ENCODE measurements at regions not wholly inside any gene's neighbourhood (a gene's known extent, or its start where the extent isn't known, plus 50 kb on each side); places are given as distances from the start of the nearest gene placed in this dataset.

DNA sequence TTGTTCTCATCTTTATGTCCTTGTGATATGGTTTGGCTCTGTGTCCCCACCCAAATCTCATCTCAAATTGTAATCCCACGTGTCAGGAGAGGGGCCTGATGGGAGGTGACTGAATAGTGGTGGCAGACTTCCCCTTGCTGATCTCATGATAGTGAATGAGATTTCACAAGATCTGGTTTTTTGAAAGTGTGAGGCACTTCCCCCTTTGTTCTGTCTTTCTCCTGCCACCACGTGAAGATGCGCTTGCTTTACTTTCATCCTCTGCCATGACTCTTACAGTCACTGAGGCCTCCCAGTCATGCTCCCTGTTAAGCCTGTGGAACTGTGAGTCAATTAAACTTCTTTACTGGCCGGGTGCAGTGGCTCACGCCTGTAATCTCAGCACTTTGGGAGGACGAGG, 161.0 kb downstream of the HERPUD2 start:
- Mint-ChIP-seq H3K27me3 (ENCODE audit: insufficient read depth) (peaks cover 37% of the 10 kb centered on the region), H3K27ac (no peak overlapping the region), H3K9me3 (no peaks in the 10 kb centered on the region), H3K36me3 (ENCODE audit: low read depth) (no peaks in the 10 kb centered on the region), H3K4me1 (ENCODE audit: low read depth) (no peaks in the 10 kb centered on the region), H3K4me3 (no peak overlapping the region)
- DNase-seq: no peak
- TF ChIP-seq, protein P1, sequence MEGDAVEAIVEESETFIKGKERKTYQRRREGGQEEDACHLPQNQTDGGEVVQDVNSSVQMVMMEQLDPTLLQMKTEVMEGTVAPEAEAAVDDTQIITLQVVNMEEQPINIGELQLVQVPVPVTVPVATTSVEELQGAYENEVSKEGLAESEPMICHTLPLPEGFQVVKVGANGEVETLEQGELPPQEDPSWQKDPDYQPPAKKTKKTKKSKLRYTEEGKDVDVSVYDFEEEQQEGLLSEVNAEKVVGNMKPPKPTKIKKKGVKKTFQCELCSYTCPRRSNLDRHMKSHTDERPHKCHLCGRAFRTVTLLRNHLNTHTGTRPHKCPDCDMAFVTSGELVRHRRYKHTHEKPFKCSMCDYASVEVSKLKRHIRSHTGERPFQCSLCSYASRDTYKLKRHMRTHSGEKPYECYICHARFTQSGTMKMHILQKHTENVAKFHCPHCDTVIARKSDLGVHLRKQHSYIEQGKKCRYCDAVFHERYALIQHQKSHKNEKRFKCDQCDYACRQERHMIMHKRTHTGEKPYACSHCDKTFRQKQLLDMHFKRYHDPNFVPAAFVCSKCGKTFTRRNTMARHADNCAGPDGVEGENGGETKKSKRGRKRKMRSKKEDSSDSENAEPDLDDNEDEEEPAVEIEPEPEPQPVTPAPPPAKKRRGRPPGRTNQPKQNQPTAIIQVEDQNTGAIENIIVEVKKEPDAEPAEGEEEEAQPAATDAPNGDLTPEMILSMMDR (IDR thresholded peaks at IDR 0.05): no peak

DNA sequence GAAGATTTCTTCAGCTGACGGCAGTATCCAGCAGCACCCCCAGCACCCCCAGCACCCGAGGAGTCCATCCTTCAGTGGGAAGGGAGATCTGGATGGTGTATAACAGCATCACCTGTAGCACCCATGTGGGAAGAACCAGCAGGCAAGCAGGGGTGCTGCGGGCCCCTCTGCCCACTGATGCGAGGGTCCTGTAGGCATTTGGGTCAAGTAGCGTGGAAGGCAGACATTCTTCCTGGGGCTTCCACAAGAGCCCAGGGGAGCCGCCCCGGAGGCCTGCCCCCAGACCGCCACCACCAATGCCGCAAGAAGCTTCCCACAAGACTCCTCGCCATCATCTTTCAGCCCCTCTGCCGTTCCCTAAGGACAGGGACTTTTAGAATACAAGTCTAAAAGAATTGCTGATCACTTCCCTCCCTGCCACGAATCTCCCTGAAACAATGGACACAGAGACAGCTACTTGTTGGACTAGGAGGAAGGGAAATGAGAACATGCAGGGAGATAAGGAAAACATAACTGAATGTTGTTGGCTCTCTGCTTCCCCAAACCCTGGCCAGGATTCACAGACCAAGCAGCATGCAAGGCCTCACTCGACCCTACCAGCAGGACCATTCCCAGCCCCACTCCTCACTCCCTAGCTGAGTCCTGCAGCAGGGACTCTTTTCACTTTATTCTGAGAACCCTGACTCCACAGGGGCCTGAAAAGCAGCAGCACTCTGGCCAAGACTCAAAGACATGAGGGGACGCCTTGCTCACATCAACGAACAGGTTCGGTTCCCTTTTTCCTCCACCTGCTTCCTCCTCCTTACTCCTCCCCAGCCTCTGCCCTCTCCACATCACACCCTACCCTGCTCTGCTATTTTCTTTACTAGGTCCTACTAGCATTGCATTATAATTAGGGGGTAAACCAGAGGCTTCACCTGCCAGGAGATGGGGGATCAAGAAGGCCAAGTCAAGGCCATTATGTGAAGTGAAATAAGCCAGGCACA, 164.5 kb downstream of the HERPUD2 start:
- peaks cover 32% of the 10 kb centered on the region for H3K27me3 Mint-ChIP-seq (ENCODE audit: insufficient read depth)
- H3K9me3 Mint-ChIP-seq: no peaks in the 10 kb centered on the region
- no peaks in the 10 kb centered on the region for H3K36me3 Mint-ChIP-seq (ENCODE audit: low read depth)
- TF ChIP-seq, protein P1 (IDR thresholded peaks at IDR 0.05): no peak
- no peak overlapping the region for H3K4me3 Mint-ChIP-seq
- no peaks in the 10 kb centered on the region for H3K4me1 Mint-ChIP-seq (ENCODE audit: low read depth)
- no peak for DNase-seq
- H3K27ac Mint-ChIP-seq: no peak overlapping the region

DNA sequence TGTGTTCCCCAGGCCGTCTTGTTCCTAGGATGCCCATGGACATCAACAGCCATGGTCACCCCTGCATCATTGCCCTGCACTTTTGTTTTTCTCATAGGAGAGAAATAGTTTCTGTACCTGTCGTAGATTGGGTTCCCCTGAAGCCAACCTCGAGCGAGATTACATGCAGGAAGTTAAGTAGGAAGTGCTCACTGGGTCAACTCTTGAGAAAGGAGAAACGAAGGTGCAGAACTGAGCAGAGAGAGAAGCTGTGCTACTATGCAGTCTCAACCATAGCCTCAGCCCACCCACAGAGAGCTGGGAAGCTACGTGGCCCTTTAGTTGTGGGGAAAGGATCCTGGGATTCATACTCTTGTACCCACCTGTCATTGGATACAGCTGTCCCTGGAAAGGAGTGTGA, 165.2 kb downstream of the HERPUD2 start:
- no peak for DNase-seq
- no peak overlapping the region for H3K4me3 Mint-ChIP-seq
- H3K36me3 Mint-ChIP-seq (ENCODE audit: low read depth): no peaks in the 10 kb centered on the region
- peaks cover 32% of the 10 kb centered on the region for H3K27me3 Mint-ChIP-seq (ENCODE audit: insufficient read depth)
- no peak overlapping the region for H3K27ac Mint-ChIP-seq
- H3K4me1 Mint-ChIP-seq (ENCODE audit: low read depth): no peaks in the 10 kb centered on the region
- H3K9me3 Mint-ChIP-seq: no peaks in the 10 kb centered on the region
- TF ChIP-seq, protein P1 (IDR thresholded peaks at IDR 0.05): no peak

DNA sequence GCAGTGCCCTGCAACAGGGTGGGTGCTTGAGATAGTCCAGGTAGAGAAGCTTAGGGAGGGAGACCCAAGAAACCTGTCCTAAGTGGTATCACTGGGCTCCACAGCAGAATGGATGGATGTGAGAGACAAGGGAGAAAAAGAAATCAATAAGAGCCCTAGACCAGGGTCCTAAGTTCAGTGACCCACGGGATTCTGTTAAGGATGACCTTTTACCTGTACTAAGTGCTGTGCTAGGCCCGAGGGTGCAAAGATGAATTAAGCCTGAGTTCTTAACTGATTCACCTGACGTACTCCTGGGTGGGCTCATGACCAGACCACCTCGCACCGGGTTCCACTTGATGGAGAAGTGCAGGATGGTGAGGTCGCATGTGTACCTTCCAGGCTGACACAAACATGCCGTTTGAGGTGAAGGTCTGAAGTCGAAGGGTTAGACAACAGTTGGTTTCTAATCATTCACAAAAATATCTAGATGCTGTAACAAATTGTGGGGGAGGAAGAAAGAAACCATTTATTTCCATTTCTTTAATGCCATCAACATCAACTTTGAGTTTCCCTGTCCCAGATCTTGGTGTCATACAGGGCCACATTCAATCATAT, 166.5 kb downstream of the HERPUD2 start:
- H3K9me3 Mint-ChIP-seq: no peaks in the 10 kb centered on the region
- H3K4me1 Mint-ChIP-seq (ENCODE audit: low read depth): no peaks in the 10 kb centered on the region
- no peak overlapping the region for H3K4me3 Mint-ChIP-seq
- TF ChIP-seq, protein P1 (IDR thresholded peaks at IDR 0.05): no peak
- peaks cover 32% of the 10 kb centered on the region for H3K27me3 Mint-ChIP-seq (ENCODE audit: insufficient read depth)
- no peak overlapping the region for H3K27ac Mint-ChIP-seq
- no peak for DNase-seq
- no peaks in the 10 kb centered on the region for H3K36me3 Mint-ChIP-seq (ENCODE audit: low read depth)

DNA sequence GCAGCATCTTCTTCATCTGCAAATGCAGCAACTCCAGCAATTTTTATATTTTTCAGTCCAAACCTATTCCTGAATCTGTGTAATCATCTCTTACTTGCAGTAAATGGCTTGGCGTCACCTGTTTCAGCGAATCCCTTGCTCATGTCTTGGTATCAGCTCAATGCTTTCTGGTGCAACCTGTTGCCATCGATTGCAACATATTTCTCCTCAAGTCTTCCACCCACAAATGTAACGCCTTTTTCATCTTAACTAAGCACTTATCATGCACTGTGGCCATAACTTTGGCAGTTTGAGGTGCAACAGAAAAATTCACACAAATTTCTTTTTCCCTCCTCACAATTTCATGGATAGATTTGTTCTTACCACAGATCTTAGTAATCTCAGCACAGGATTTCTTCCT, 168.3 kb downstream of the HERPUD2 start:
- H3K9me3 Mint-ChIP-seq: no peaks in the 10 kb centered on the region

More for the DNA sequence above, 168.3 kb downstream of the HERPUD2 start:
- Mint-ChIP-seq H3K4me1 (ENCODE audit: low read depth) (no peaks in the 10 kb centered on the region), H3K36me3 (ENCODE audit: low read depth) (no peaks in the 10 kb centered on the region), H3K27me3 (ENCODE audit: insufficient read depth) (peaks cover 21% of the 10 kb centered on the region), H3K4me3 (no peak overlapping the region), H3K27ac (no peak overlapping the region)
- TF ChIP-seq, protein P1 (IDR thresholded peaks at IDR 0.05): no peak
- no peak for DNase-seq

Measured in HFFc6 (cell line).